NCI-H510A (cell line): ENCODE measurements at regions not wholly inside any gene's neighbourhood (a gene's known extent, or its start where the extent isn't known, plus 50 kb on each side); places are given as distances from the start of the nearest gene placed in this dataset.

ENCODE experiments used
- DNase-seq: peaks from one replicate; lab custom pipeline; 2025; lab: John Stamatoyannopoulos, UW

- no peak for DNase-seq
These were observed 298.3 kb upstream of the SASH1 start for GRCh38 chr6:148044261-148044751.

- DNase-seq: no peak
These were observed 297.7 kb upstream of the SASH1 start for GRCh38 chr6:148044921-148045320.

GRCh38 chr6:148053209-148053608, 289.4 kb upstream of the SASH1 start:
- no peak for DNase-seq

- no peak for DNase-seq
These were observed 288.8 kb upstream of the SASH1 start for GRCh38 chr6:148053796-148054195.

- no peak for DNase-seq
These were observed 288.4 kb upstream of the SASH1 start for GRCh38 chr6:148054219-148054618.

GRCh38 chr6:148055419-148055818, 287.2 kb upstream of the SASH1 start:
- DNase-seq: no peak

GRCh38 chr6:148059869-148060268, 282.8 kb upstream of the SASH1 start:
- DNase-seq: no peak

GRCh38 chr6:148064406-148065134, 278.1 kb upstream of the SASH1 start:
- no peak for DNase-seq

GRCh38 chr6:148068437-148069061, 274.1 kb upstream of the SASH1 start:
- no peak for DNase-seq

GRCh38 chr6:148069256-148069655, 273.4 kb upstream of the SASH1 start:
- no peak for DNase-seq

GRCh38 chr6:148074291-148074690, 268.3 kb upstream of the SASH1 start:
- no peak for DNase-seq

- no peak for DNase-seq
These were observed 267.9 kb upstream of the SASH1 start for GRCh38 chr6:148074738-148075137.

- DNase-seq: no peak
These were observed 267.3 kb upstream of the SASH1 start for GRCh38 chr6:148075352-148075751.

- DNase-seq: no peak
These were observed 266.6 kb upstream of the SASH1 start for GRCh38 chr6:148076051-148076450.

- DNase-seq: no peak
These were observed 262.3 kb upstream of the SASH1 start for GRCh38 chr6:148080315-148080714.

GRCh38 chr6:148081076-148081475, 261.6 kb upstream of the SASH1 start:
- DNase-seq: no peak

- no peak for DNase-seq
These were observed 260.6 kb upstream of the SASH1 start for GRCh38 chr6:148082044-148082443.

GRCh38 chr6:148082696-148083095, 259.9 kb upstream of the SASH1 start:
- no peak for DNase-seq

GRCh38 chr6:148085631-148086331, 256.9 kb upstream of the SASH1 start:
- DNase-seq: no peak

GRCh38 chr6:148086386-148086785, 256.3 kb upstream of the SASH1 start:
- DNase-seq: no peak

GRCh38 chr6:148086843-148087242, 255.8 kb upstream of the SASH1 start:
- DNase-seq: no peak

- no peak for DNase-seq
These were observed 255.0 kb upstream of the SASH1 start for GRCh38 chr6:148087659-148088058.

- no peak for DNase-seq
These were observed 252.3 kb upstream of the SASH1 start for GRCh38 chr6:148090326-148090725.
